HCT116 (cell line): ENCODE measurements at regions not wholly inside any gene's neighbourhood (a gene's known extent, or its start where the extent isn't known, plus 50 kb on each side); places are given as distances from the start of the nearest gene placed in this dataset.

ENCODE experiments used
- ATAC-seq: fragments of 200-7000 bp; cut with Tn5 transposase; 2 replicates; pipeline ENCODE4 v1.9.1; 2020; ENCODE audit warnings: mild to moderate bottlenecking, moderate library complexity
- BruUV-seq: library from RNA; stranded (reverse); fragments of 400-500 nt; replicated peaks from 2 replicates; lab custom pipeline; 2021; lab: Mats Ljungman, UMichigan
- CTCF ChIA-PET: fragments of 300-600 bp; sonication (Branson Sonifier 250); formaldehyde crosslinking; loops from one replicate; lab custom pipeline; 2021; ENCODE audit warnings: antibody characterized with exemption; lab: Charles Lee
- POLR2A ChIA-PET: fragments of 300-600, 350-600 bp; sonication (Branson Sonifier 250); formaldehyde crosslinking; loops from one replicate; lab custom pipeline; 2021; ENCODE audit warnings: antibody characterized with exemption; lab: Charles Lee
- RAD21 ChIA-PET, 2 experiments: fragments of 300-600 bp; sonication (Branson Sonifier 250); formaldehyde crosslinking; loops; one replicate each; lab custom pipeline; 2023; ENCODE audit warnings: low total read pairs in 2 of 2; ENCODE audit not compliant: uncharacterized antibody in 2 of 2, unreplicated experiment in 2 of 2, low non-redundant PET in 1 of 2; lab: Charles Lee
- DNase-seq: peaks from one replicate; pipeline ENCODE4 v3.0.0-alpha.2; 2010; ENCODE audit warnings: low read depth, low spot score
- H2AFZ ChIP-seq: fragments of 200-600 bp; shearing (Covaris generic), sonication (generic); 2 replicates; pipeline ENCODE4 v1.6.1; 2017; ENCODE audit warnings: low read depth, mixed run types, mixed read lengths, antibody characterized with exemption, low read length; ENCODE audit not compliant: poor library complexity, severe bottlenecking
- H3K27ac ChIP-seq: 2 replicates; pipeline ENCODE4 v1.5.1; 2012; ENCODE audit warnings: low read depth, low read length
- H3K27me3 ChIP-seq: fragments of 200-600 bp; sonication (generic); 2 replicates; pipeline ENCODE4 v1.6.1; 2016; ENCODE audit warnings: mixed run types, low read length, mixed read lengths; ENCODE audit not compliant: insufficient read depth
- H3K36me3 ChIP-seq, 2 experiments: fragments of 200-500 bp in 1 of 2; fragments of 200-600 bp in 1 of 2; sonication (Bioruptor generic) in 1 of 2; sonication (generic) in 1 of 2; 2 replicates each; pipeline versions ENCODE4 v1.5.1 to v1.6.1; 2014 to 2016; ENCODE audit warnings: low read length in 2 of 2, inconsistent platforms in 1 of 2, mixed read lengths in 1 of 2, mixed run types in 1 of 2; ENCODE audit not compliant: insufficient read depth in 2 of 2, control insufficient read depth in 1 of 2
- H3K4me1 ChIP-seq, 2 experiments: fragments of 200-600 bp in 1 of 2; sonication (generic) in 1 of 2; 2 replicates each; pipeline versions ENCODE4 v1.5.1 to v1.6.1; 2012 to 2017; ENCODE audit warnings: low read length in 2 of 2, inconsistent platforms in 1 of 2, mild to moderate bottlenecking in 1 of 2, mixed read lengths in 1 of 2, mixed run types in 1 of 2, moderate library complexity in 1 of 2; ENCODE audit not compliant: insufficient read depth in 2 of 2, control insufficient read depth in 1 of 2
- H3K4me2 ChIP-seq: fragments of 200-600 bp; sonication (generic); 2 replicates; pipeline ENCODE4 v1.6.1; 2017; ENCODE audit warnings: mixed run types, low read length, mixed read lengths
- H3K4me3 ChIP-seq, 2 experiments: fragments of 200-600 bp in 1 of 2; sonication (generic) in 1 of 2; replicated peaks in 1 of 2; 2 replicates each; pipeline ENCODE4 v1.5.1; 2011 to 2016; ENCODE audit warnings: low read length in 2 of 2, control low read depth in 1 of 2, low read depth in 1 of 2, mild to moderate bottlenecking in 1 of 2, mixed read lengths in 1 of 2, mixed run types in 1 of 2
- H3K79me2 ChIP-seq: fragments of 200-600 bp; sonication (generic); 2 replicates; pipeline ENCODE4 v1.6.1; 2017; ENCODE audit warnings: mild to moderate bottlenecking, mixed run types, low read length, moderate library complexity, mixed read lengths; ENCODE audit not compliant: insufficient read depth
- H3K9ac ChIP-seq: fragments of 200-600 bp; sonication (generic); 2 replicates; pipeline ENCODE4 v1.6.1; 2016; ENCODE audit warnings: low read length, mixed read lengths
- H3K9me2 ChIP-seq: fragments of 200-600 bp; sonication (generic), shearing (Covaris generic); 2 replicates; pipeline ENCODE4 v1.6.1; 2017; ENCODE audit warnings: mixed run types, mild to moderate bottlenecking, moderate library complexity; ENCODE audit not compliant: insufficient read depth
- H3K9me3 ChIP-seq, 2 experiments: fragments of 200-500 bp in 1 of 2; fragments of 200-600 bp in 1 of 2; sonication (Bioruptor generic) in 1 of 2; sonication (generic) in 1 of 2; 2 replicates each; pipeline ENCODE4 v1.6.1; 2014 to 2017; ENCODE audit warnings: low read length in 2 of 2, mixed read lengths in 2 of 2, inconsistent platforms in 1 of 2, low read depth in 1 of 2, mild to moderate bottlenecking in 1 of 2, mixed run types in 1 of 2, moderate library complexity in 1 of 2; ENCODE audit not compliant: control insufficient read depth in 1 of 2, insufficient read depth in 1 of 2
- H4K20me1 ChIP-seq: fragments of 200-600 bp; sonication (generic), shearing (Covaris generic); 2 replicates; pipeline ENCODE4 v1.6.1; 2017; ENCODE audit warnings: mixed run types, mild to moderate bottlenecking, moderate library complexity; ENCODE audit not compliant: insufficient read depth
- CEBPB ChIP-seq: IDR thresholded peaks from 2 replicates; pipeline ENCODE4 v1.6.1; 2012; ENCODE audit warnings: low read depth
- EGR1 ChIP-seq: IDR thresholded peaks from 2 replicates; pipeline ENCODE4 v1.6.1; 2012; ENCODE audit warnings: low read depth
- ELF1 ChIP-seq: IDR thresholded peaks from 2 replicates; pipeline ENCODE4 v1.6.1; 2012; ENCODE audit warnings: low read depth, borderline replicate concordance
- EZH2phosphoT487 ChIP-seq: fragments of 200-600 bp; IDR thresholded peaks from 2 replicates; pipeline ENCODE4 v1.6.1; 2018; ENCODE audit warnings: antibody characterized with exemption, borderline replicate concordance
- POLR2AphosphoS5 ChIP-seq: IDR thresholded peaks from 2 replicates; pipeline ENCODE4 v1.6.1; 2011; ENCODE audit warnings: mild to moderate bottlenecking, low read depth, low read length, moderate library complexity
- RAD21 ChIP-seq: IDR thresholded peaks from 2 replicates; pipeline ENCODE4 v1.6.1; 2012; ENCODE audit warnings: low read depth, mild to moderate bottlenecking
- SIN3A ChIP-seq: IDR thresholded peaks from 2 replicates; pipeline ENCODE4 v1.6.1; 2012; ENCODE audit warnings: low read depth
- SP1 ChIP-seq: IDR thresholded peaks from 2 replicates; pipeline ENCODE4 v1.6.1; 2012; ENCODE audit warnings: low read depth
- ZFX ChIP-seq: fragments of 450-650 bp; IDR thresholded peaks from 2 replicates; pipeline ENCODE4 v1.6.1; 2017
- intact Hi-C: fragments of 100-400 bp; cut with micrococcal nuclease; formaldehyde crosslinking; loops from 2 replicates; pipeline ENCODE4 v1.10.0; 2022
- TF ChIP-seq, protein P1 (sequence below): IDR thresholded peaks from 2 replicates; pipeline ENCODE4 v1.6.1; 2012
- TF ChIP-seq, protein P2 (sequence below): IDR thresholded peaks from 2 replicates; pipeline ENCODE4 v1.6.1; 2011; ENCODE audit warnings: mild to moderate bottlenecking, low read length, moderate library complexity; ENCODE audit not compliant: insufficient replicate concordance; ENCODE audit errors: extremely low read depth
- TF ChIP-seq, protein P3 (sequence below): IDR thresholded peaks from 2 replicates; pipeline ENCODE4 v1.6.1; 2012

DNA sequence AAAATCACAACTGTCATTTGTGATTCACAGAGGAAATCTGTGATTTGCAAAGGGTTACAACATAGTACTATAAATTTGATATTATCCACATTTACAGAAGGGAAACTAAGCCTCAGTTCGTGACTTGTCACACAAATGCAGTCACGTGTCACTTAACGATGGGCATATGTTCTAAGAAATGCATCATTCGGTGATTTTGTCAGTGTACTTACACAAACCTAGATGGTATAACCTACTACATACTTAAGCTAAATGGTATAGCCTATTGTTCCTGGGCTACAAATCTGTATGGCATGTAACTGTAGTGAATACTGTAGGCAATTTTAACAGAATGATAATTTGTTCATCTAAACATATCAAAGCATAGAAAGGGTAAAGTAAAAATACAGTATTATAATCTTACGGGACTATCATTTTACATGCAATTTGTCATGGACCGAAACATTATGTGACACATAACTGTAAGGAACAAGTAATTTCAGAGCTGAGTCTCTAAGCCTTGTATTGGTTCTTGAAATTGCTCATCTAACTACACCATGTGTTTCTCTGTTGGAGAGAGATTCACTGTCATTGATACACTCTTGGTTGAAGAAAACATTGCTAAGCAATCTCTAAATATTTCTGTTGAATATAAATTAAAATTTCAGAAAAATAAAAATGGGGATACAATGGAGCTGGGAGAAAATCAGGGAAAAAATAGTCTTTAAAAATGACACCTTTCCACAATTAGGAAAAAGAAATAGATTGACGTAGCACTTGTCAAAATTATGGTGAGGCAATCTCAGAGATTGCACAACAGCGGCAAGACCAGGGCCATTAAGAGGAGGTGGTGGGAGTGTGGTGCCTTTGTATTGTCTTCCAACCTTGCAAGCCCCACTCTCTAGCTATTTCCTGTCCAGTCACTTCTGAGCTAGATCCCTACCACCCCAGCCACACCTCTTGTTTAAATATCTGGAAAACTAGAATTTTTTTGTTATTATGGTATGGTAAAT, 645.8 kb upstream of the TBL1XR1 start:
- no peak for ATAC-seq
- Histone ChIP-seq H3K4me1 (no peaks in the 10 kb centered on the region), H3K36me3 (no peaks in the 10 kb centered on the region), H3K9ac (no peak overlapping the region), H3K27ac (no peak overlapping the region), H3K9me2 (no peaks in the 10 kb centered on the region), H3K27me3 (no peaks in the 10 kb centered on the region), H2AFZ (no peak overlapping the region), H4K20me1 (no peaks in the 10 kb centered on the region), H3K4me2 (no peak overlapping the region), H3K4me3 (no peak overlapping the region), H3K9me3 (no peaks in the 10 kb centered on the region), H3K79me2 (no peaks in the 10 kb centered on the region)
- RAD21 ChIA-PET, result no interaction called here
- BruUV-seq, result no TSS peak
- no peak for DNase-seq
- TF ChIP-seq SIN3A (no peak), SP1 (no peak), POLR2AphosphoS5 (no peak), RAD21 (no peak), CEBPB (no peak), ZFX (no peak), EGR1 (no peak), ELF1 (no peak), EZH2phosphoT487 (no peak)
- TF ChIP-seq, protein P1, sequence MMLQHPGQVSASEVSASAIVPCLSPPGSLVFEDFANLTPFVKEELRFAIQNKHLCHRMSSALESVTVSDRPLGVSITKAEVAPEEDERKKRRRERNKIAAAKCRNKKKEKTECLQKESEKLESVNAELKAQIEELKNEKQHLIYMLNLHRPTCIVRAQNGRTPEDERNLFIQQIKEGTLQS, result no peak
- TF ChIP-seq, protein P2, sequence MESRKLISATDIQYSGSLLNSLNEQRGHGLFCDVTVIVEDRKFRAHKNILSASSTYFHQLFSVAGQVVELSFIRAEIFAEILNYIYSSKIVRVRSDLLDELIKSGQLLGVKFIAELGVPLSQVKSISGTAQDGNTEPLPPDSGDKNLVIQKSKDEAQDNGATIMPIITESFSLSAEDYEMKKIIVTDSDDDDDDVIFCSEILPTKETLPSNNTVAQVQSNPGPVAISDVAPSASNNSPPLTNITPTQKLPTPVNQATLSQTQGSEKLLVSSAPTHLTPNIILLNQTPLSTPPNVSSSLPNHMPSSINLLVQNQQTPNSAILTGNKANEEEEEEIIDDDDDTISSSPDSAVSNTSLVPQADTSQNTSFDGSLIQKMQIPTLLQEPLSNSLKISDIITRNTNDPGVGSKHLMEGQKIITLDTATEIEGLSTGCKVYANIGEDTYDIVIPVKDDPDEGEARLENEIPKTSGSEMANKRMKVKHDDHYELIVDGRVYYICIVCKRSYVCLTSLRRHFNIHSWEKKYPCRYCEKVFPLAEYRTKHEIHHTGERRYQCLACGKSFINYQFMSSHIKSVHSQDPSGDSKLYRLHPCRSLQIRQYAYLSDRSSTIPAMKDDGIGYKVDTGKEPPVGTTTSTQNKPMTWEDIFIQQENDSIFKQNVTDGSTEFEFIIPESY, result no peak
- TF ChIP-seq, protein P3, sequence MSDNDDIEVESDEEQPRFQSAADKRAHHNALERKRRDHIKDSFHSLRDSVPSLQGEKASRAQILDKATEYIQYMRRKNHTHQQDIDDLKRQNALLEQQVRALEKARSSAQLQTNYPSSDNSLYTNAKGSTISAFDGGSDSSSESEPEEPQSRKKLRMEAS, result no peak
- POLR2A ChIA-PET, result no interaction called here
- CTCF ChIA-PET, result no interaction called here
- intact Hi-C loops, result no loop called here
